ENCODE measurements at regions not wholly inside any gene's neighbourhood (a gene's known extent, or its start where the extent isn't known, plus 50 kb on each side); places are given as distances from the start of the nearest gene placed in this dataset.

GRCh38 chr2:64753399-64753798 lies 99.7 kb upstream of the SERTAD2 start:
- TF ChIP-seq FOXA1 (IDR thresholded peaks at IDR 0.05) (no peak), ZBTB33 (IDR thresholded peaks at IDR 0.05) (no peak), SP1 (IDR thresholded peaks at IDR 0.05) (no peak), EGR1 (IDR thresholded peaks at IDR 0.05; ENCODE audit: low read depth in 2 of 2) (no peak), REST (IDR thresholded peaks at IDR 0.05) (no peak), RAD21 (IDR thresholded peaks at IDR 0.05) (no peak)
- Histone ChIP-seq H3K9ac (ENCODE audit: low read depth in 1 of 2, low read length in 2 of 2) (no peak overlapping the region), H3K4me1 (ENCODE audit: control insufficient read depth in 4 of 4, insufficient read depth in 4 of 4, low read length in 3 of 4) (peaks cover 0 to 23% (median 17%) of the 10 kb centered on the region in 4 donors), H3K27me3 (ENCODE audit: control insufficient read depth in 4 of 4, insufficient read depth in 4 of 4, low read length in 3 of 4) (no peaks in the 10 kb centered on the region), H3K27ac (ENCODE audit: low read depth in 1 of 2, low read length in 2 of 2) (no peak overlapping the region), H3K36me3 (ENCODE audit: control insufficient read depth in 4 of 4, insufficient read depth in 3 of 4, low read depth in 1 of 4, low read length in 3 of 4) (no peaks in the 10 kb centered on the region), H3K4me3 (ENCODE audit: low read depth in 1 of 3, low read length in 3 of 3) (no peak overlapping the region), H3K9me3 (ENCODE audit: control insufficient read depth in 4 of 4, low read length in 3 of 4) (no peaks in the 10 kb centered on the region)
- 53% methylated on average over 2 of the region's 2 CpGs for WGBS
- DNase-seq (ENCODE audit: low spot score): no peak

- no peaks in the 10 kb centered on the region for H3K9me3 ChIP-seq (ENCODE audit: control insufficient read depth in 4 of 4, low read length in 3 of 4)
- no peaks in the 10 kb centered on the region for H3K36me3 ChIP-seq (ENCODE audit: control insufficient read depth in 4 of 4, insufficient read depth in 3 of 4, low read depth in 1 of 4, low read length in 3 of 4)
- DNase-seq (ENCODE audit: low spot score): no peak
- no peaks in the 10 kb centered on the region for H3K27me3 ChIP-seq (ENCODE audit: control insufficient read depth in 4 of 4, insufficient read depth in 4 of 4, low read length in 3 of 4)
- WGBS: 67% methylated on average over 1 of the region's 1 CpG
- H3K9ac ChIP-seq (ENCODE audit: low read depth in 1 of 2, low read length in 2 of 2): no peak overlapping the region
- H3K27ac ChIP-seq (ENCODE audit: low read depth in 1 of 2, low read length in 2 of 2): no peak overlapping the region
- H3K4me3 ChIP-seq (ENCODE audit: low read depth in 1 of 3, low read length in 3 of 3): no peak overlapping the region
- H3K4me1 ChIP-seq (ENCODE audit: control insufficient read depth in 4 of 4, insufficient read depth in 4 of 4, low read length in 3 of 4): peaks cover 0 to 13% (median 7%) of the 10 kb centered on the region in 4 donors
- TF ChIP-seq MAX (IDR thresholded peaks at IDR 0.05) (no peak), RAD21 (IDR thresholded peaks at IDR 0.05) (no peak), TAF1 (conservative IDR thresholded peaks at IDR 0.05) (no peak), ZBTB33 (IDR thresholded peaks at IDR 0.05) (no peak), JUND (IDR thresholded peaks at IDR 0.05) (no peak), FOXA1 (IDR thresholded peaks at IDR 0.05) (no peak), SP1 (IDR thresholded peaks at IDR 0.05) (no peak), FOXA2 (IDR thresholded peaks at IDR 0.05) (no peak), GABPA (IDR thresholded peaks at IDR 0.05 in 1 of 2, conservative IDR thresholded peaks at IDR 0.05 in 1 of 2) (no peak), EGR1 (IDR thresholded peaks at IDR 0.05; ENCODE audit: low read depth in 2 of 2) (no peak), YY1 (IDR thresholded peaks at IDR 0.05) (no peak), HNF4G (IDR thresholded peaks at IDR 0.05) (no peak), HNF4A (conservative IDR thresholded peaks at IDR 0.05) (no peak), ATF3 (IDR thresholded peaks at IDR 0.05) (no peak)
Measured at GRCh38 chr2:64754570-64754969, 100.9 kb upstream of the SERTAD2 start.

Measured in liver (tissue), 7 donors.